Spleen (tissue), 11 donors: ENCODE measurements at regions not wholly inside any gene's neighbourhood (a gene's known extent, or its start where the extent isn't known, plus 50 kb on each side); places are given as distances from the start of the nearest gene placed in this dataset.

Experiments used
- DNase-seq: peaks from one replicate; pipeline ENCODE4 v3.0.0-alpha.2; 2020
- H3K27ac ChIP-seq, 8 donors: fragments of 200-600 bp; sonication (generic) in 7 of 8; 1 replicate in 4 of 8; 2 replicates in 4 of 8; pipeline versions ENCODE4 v1.5.0 to v1.8.0; 2016 to 2021; ENCODE audit warnings: inconsistent platforms in 4 of 8, mild to moderate bottlenecking in 4 of 8, moderate library complexity in 1 of 8
- H3K27me3 ChIP-seq, 7 donors: fragments of 200-600 bp; sonication (generic) in 6 of 7; replicated peaks in 1 of 7; 1 replicate in 4 of 7; 2 replicates in 3 of 7; pipeline versions ENCODE4 v1.5.0 to v1.8.0; 2016 to 2021; ENCODE audit warnings: inconsistent platforms in 3 of 7, mild to moderate bottlenecking in 1 of 7
- H3K36me3 ChIP-seq, 6 donors: fragments of 200-600 bp; sonication (generic) in 5 of 6; 1 replicate in 4 of 6; 2 replicates in 2 of 6; pipeline versions ENCODE4 v1.5.0 to v1.8.0; 2016 to 2021; ENCODE audit warnings: inconsistent platforms in 2 of 6
- H3K4me1 ChIP-seq, 6 donors: fragments of 200-600 bp; sonication (generic) in 5 of 6; 1 replicate in 3 of 6; 2 replicates in 3 of 6; pipeline versions ENCODE4 v1.5.0 to v1.8.0; 2016 to 2021; ENCODE audit warnings: inconsistent platforms in 3 of 6
- H3K4me3 ChIP-seq, 8 donors: fragments of 200-600 bp; sonication (generic) in 7 of 8; 1 replicate in 4 of 8; 2 replicates in 4 of 8; pipeline versions ENCODE4 v1.5.0 to v1.8.0; 2016 to 2021; ENCODE audit warnings: inconsistent platforms in 4 of 8, mild to moderate bottlenecking in 4 of 8, moderate library complexity in 2 of 8
- H3K9me3 ChIP-seq, 8 donors: fragments of 200-600 bp; sonication (generic) in 7 of 8; 1 replicate in 4 of 8; 2 replicates in 4 of 8; pipeline versions ENCODE4 v1.5.0 to v1.8.0; 2016 to 2021; ENCODE audit warnings: inconsistent platforms in 4 of 8
- POLR2A ChIP-seq, 3 donors: fragments of 450-650 bp; IDR thresholded peaks; one replicate each; pipeline ENCODE4 v1.5.1; 2017; ENCODE audit warnings: antibody characterized with exemption in 3 of 3, mild to moderate bottlenecking in 1 of 3
- POLR2AphosphoS5 ChIP-seq, 3 donors: sonication (generic); formaldehyde crosslinking; IDR thresholded peaks; one replicate each; pipeline ENCODE4 v1.5.1; 2017; ENCODE audit warnings: antibody characterized with exemption in 3 of 3
- WGBS, 5 donors: extraction: QIAGEN DNeasy Blood & Tissue Kit in 3 of 5; methylation state at CpG; one replicate each; pipeline versions ENCODE4 v1.1.5 to v1.1.7; 2013 to 2018; 5-methylcytosine and 5-hydroxymethylcytosine counted together
- intact Hi-C: fragments of 100-400 bp; cut with DNase I; formaldehyde crosslinking; loops from one replicate; pipeline ENCODE4 v1.15.0; 2023; ENCODE audit warnings: low total_unique reads
- TF ChIP-seq, protein P1 (sequence below), 11 experiments: fragments of 200-600 bp in 7 of 11; fragments of 450-650 bp in 4 of 11; sonication (generic) in 4 of 11; IDR thresholded peaks in 8 of 11; conservative IDR thresholded peaks in 3 of 11; 1 replicate in 7 of 11; 2 replicates in 4 of 11; pipeline versions ENCODE4 v1.4.0 to v1.8.0; 2016 to 2021; ENCODE audit warnings: antibody characterized with exemption in 11 of 11, inconsistent platforms in 4 of 11, mild to moderate bottlenecking in 1 of 11
- donor health status: healthy with polysubstance abuse.
- donor health status: DM: no; HTN: no; CAD: no; lungs with moderate emphysema.
- donor health status: DM: no; HTN: no; CAD: no.
- donor health status: Bipolar disorder and iron deficiency.
- donor health status: healthy.
- donor health status: DM: no; HTN: no; CAD: no.
- donor health status: DM: yes; HTN: yes; CAD: no.

DNA sequence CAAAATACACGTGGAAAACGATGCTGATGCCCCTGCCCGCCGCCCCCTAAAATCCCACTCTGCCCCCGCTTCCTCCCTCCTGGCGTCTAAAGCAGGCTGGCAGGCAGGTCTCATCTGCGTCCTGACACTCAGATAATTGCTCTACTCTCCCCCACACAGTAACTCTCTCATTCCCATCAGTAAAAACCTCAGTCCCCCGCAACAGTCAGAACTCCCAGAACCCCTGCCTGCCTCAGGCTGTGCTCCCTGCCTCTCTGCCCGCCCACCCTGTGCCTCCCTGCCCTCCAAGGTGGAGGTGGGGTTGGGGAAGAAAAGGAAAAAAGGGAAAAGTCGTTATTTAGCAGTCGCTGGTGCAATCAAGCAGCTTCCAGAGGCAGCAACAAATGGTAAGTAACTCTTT, 473.7 kb downstream of the EFNB2 start:
- DNase-seq, result no peak
- H3K4me1 ChIP-seq, result no peaks in the 10 kb centered on the region
- no peaks in the 10 kb centered on the region for H3K9me3 ChIP-seq
- intact Hi-C loops, result no loop called here
- H3K27ac ChIP-seq, result no peak overlapping the region
- H3K36me3 ChIP-seq, result no peaks in the 10 kb centered on the region
- TF ChIP-seq POLR2A (IDR thresholded peaks at IDR 0.05) (no peak), POLR2AphosphoS5 (IDR thresholded peaks at IDR 0.05) (no peak)
- TF ChIP-seq, protein P1, sequence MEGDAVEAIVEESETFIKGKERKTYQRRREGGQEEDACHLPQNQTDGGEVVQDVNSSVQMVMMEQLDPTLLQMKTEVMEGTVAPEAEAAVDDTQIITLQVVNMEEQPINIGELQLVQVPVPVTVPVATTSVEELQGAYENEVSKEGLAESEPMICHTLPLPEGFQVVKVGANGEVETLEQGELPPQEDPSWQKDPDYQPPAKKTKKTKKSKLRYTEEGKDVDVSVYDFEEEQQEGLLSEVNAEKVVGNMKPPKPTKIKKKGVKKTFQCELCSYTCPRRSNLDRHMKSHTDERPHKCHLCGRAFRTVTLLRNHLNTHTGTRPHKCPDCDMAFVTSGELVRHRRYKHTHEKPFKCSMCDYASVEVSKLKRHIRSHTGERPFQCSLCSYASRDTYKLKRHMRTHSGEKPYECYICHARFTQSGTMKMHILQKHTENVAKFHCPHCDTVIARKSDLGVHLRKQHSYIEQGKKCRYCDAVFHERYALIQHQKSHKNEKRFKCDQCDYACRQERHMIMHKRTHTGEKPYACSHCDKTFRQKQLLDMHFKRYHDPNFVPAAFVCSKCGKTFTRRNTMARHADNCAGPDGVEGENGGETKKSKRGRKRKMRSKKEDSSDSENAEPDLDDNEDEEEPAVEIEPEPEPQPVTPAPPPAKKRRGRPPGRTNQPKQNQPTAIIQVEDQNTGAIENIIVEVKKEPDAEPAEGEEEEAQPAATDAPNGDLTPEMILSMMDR (IDR thresholded peaks at IDR 0.05 in 8 of 11, conservative IDR thresholded peaks at IDR 0.05 in 3 of 11), result no peak
- WGBS, 5 donors, result 68 to 84% (median 72%) methylated on average over 11 of the region's 11 CpGs
- no peaks in the 10 kb centered on the region for H3K27me3 ChIP-seq
- no peak overlapping the region for H3K4me3 ChIP-seq

DNA sequence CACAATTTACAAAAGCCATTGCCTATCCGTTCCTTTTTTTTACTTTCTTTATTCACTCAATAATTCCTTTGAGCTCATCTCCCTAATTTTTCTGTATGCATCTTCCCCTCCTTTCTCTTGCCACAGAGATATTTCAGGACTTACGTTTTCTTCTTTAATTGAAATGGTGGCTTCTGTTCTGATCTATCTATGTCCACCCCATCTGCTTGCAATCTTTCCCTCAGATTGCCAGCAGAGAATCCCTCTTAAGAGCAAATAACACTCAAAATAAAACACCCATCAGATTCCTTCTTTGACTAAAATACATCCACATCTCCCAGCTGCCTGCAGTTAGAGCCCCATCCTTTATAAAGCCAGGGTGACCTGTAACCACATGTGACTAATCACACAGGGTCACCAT, 478.6 kb downstream of the EFNB2 start:
- Histone ChIP-seq H3K36me3 (no peaks in the 10 kb centered on the region), H3K27me3 (no peaks in the 10 kb centered on the region), H3K27ac (no peak overlapping the region), H3K4me3 (no peak overlapping the region), H3K4me1 (no peaks in the 10 kb centered on the region), H3K9me3 (no peaks in the 10 kb centered on the region)
- no peak for TF ChIP-seq POLR2AphosphoS5 (IDR thresholded peaks at IDR 0.05)
- TF ChIP-seq, protein P1 (IDR thresholded peaks at IDR 0.05 in 8 of 11, conservative IDR thresholded peaks at IDR 0.05 in 3 of 11), result no peak
- no peak for TF ChIP-seq POLR2A (IDR thresholded peaks at IDR 0.05)
- intact Hi-C loops, result no loop called here
- 74 to 95% (median 85%) methylated on average over 2 of the region's 2 CpGs for WGBS, 5 donors
- no peak for DNase-seq

DNA sequence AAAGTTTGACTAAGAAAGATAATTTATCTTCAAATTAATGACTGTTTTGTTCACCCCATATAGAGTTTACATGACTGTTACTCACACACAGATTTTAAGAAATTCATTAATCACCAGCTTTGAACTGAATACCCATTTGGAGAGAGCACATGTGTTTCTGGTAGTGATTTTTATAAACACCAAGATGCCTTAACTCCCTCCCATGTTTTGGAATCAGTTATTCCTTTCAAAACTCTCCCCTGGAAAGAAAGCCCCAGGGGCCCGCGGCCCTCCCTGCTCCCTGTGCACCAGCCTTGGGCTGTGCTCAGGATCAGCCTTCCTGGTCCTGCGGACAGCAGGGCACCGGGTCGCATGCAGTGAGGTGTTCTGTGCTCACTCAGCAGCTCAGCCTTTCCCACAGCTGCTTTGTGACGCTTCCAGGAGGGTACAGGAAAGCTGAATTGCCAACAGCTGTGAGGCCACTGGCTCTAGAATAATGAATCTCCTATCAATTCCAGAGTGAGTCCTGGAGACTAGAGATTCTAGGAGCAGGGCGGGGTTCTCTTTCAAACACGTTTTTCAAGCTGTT, 483.2 kb downstream of the EFNB2 start:
- no peak for DNase-seq
- Histone ChIP-seq H3K27ac (no peak overlapping the region), H3K27me3 (no peaks in the 10 kb centered on the region), H3K4me3 (no peak overlapping the region), H3K36me3 (no peaks in the 10 kb centered on the region), H3K4me1 (no peaks in the 10 kb centered on the region), H3K9me3 (no peaks in the 10 kb centered on the region)
- intact Hi-C loops, result no loop called here
- TF ChIP-seq, protein P1 (IDR thresholded peaks at IDR 0.05 in 8 of 11, conservative IDR thresholded peaks at IDR 0.05 in 3 of 11), result no peak
- TF ChIP-seq POLR2A (IDR thresholded peaks at IDR 0.05) (no peak), POLR2AphosphoS5 (IDR thresholded peaks at IDR 0.05) (no peak)
- 68 to 78% (median 78%) methylated on average over 7 to 8 of the region's 8 CpGs for WGBS, 5 donors

DNA sequence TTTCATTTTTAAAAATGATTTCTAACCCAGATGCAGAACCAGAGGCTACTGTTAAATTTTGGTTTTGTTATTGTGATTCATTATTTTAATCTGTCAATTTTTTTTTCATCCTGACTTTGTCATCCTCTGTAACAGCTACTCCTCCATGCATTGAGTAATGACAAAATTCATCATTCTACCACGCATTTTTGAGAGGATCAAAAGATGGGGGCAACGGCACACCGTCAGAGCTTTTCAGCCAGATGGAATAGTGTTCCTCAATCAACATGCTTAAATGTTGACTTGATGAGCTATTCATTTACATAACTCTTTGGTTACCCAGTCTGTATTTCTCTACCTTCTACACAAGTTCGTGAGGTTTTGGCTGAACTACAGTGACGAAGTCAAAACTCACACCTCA, 486.3 kb downstream of the EFNB2 start:
- Histone ChIP-seq H3K4me1 (no peaks in the 10 kb centered on the region), H3K4me3 (no peak overlapping the region), H3K36me3 (no peaks in the 10 kb centered on the region), H3K9me3 (no peaks in the 10 kb centered on the region), H3K27me3 (no peaks in the 10 kb centered on the region), H3K27ac (no peak overlapping the region)
- TF ChIP-seq POLR2AphosphoS5 (IDR thresholded peaks at IDR 0.05), result no peak
- TF ChIP-seq, protein P1 (IDR thresholded peaks at IDR 0.05 in 8 of 11, conservative IDR thresholded peaks at IDR 0.05 in 3 of 11), result no peak
- TF ChIP-seq POLR2A (IDR thresholded peaks at IDR 0.05), result no peak
- intact Hi-C loops, result no loop called here
- WGBS, 5 donors, result 84 to 89% (median 86%) methylated on average over 5 of the region's 5 CpGs
- DNase-seq, result no peak
